HEK293 (cell line): ENCODE measurements at regions not wholly inside any gene's neighbourhood (a gene's known extent, or its start where the extent isn't known, plus 50 kb on each side); places are given as distances from the start of the nearest gene placed in this dataset.

Source experiments
- CTCF ChIA-PET: fragments of 350-600 bp; formaldehyde crosslinking; extraction: SDS; loops from one replicate; lab custom pipeline; 2021; ENCODE audit warnings: antibody characterized with exemption; lab: Yijun Ruan, JAX
- POLR2A ChIA-PET: fragments of 300-600 bp; formaldehyde crosslinking; extraction: SDS; loops from one replicate; lab custom pipeline; 2020; ENCODE audit warnings: antibody characterized with exemption, inconsistent platforms; lab: Yijun Ruan, JAX
- H3K27ac ChIP-seq: fragments of 200-500 bp; sonication (Bioruptor generic); 2 replicates; pipeline ENCODE4 v1.5.1; 2014; ENCODE audit warnings: low read depth, low read length, control low read depth, inconsistent platforms; ENCODE audit errors: extremely low read depth
- H3K36me3 ChIP-seq, 2 experiments: fragments of 200-500 bp in 1 of 2; sonication (Bioruptor generic) in 1 of 2; 1 replicate in 1 of 2; 2 replicates in 1 of 2; pipeline ENCODE4 v1.5.1; 2014 to 2017; ENCODE audit warnings: inconsistent platforms in 2 of 2, low read length in 2 of 2; ENCODE audit not compliant: control insufficient read depth in 2 of 2, insufficient read depth in 1 of 2
- H3K4me1 ChIP-seq: fragments of 200-500 bp; sonication (Bioruptor generic); 2 replicates; pipeline ENCODE4 v1.5.1; 2014; ENCODE audit warnings: mild to moderate bottlenecking, low read length, inconsistent platforms; ENCODE audit not compliant: control insufficient read depth, insufficient read depth
- H3K4me3 ChIP-seq: 2 replicates; pipeline ENCODE4 v1.5.1; 2011; ENCODE audit warnings: low read depth, mild to moderate bottlenecking, control low read depth, low read length, moderate library complexity
- H3K9me3 ChIP-seq: fragments of 200-500 bp; sonication (Bioruptor generic); 2 replicates; pipeline ENCODE4 v1.5.1; 2014; ENCODE audit warnings: low read depth, low read length, inconsistent platforms; ENCODE audit not compliant: control insufficient read depth, insufficient read depth
- ATF2 ChIP-seq: fragments of 450-650 bp; formaldehyde crosslinking; IDR thresholded peaks from 2 replicates; pipeline ENCODE4 v1.5.1; 2016; ENCODE audit warnings: missing biosample characterization, missing genetic modification characterization, low read depth
- BCL11A ChIP-seq: fragments of 450-650 bp; formaldehyde crosslinking; IDR thresholded peaks from 2 replicates; pipeline ENCODE4 v1.5.1; 2016; ENCODE audit warnings: low read depth, missing biosample characterization, missing genetic modification characterization
- KLF1 ChIP-seq: fragments of 450-650 bp; formaldehyde crosslinking; IDR thresholded peaks from 2 replicates; pipeline ENCODE4 v1.5.1; 2016; ENCODE audit warnings: missing biosample characterization, missing genetic modification characterization
- KLF9 ChIP-seq: fragments of 450-650 bp; formaldehyde crosslinking; IDR thresholded peaks from 2 replicates; pipeline ENCODE4 v1.5.1; 2016; ENCODE audit warnings: missing biosample characterization, missing genetic modification characterization, low read depth
- SALL2 ChIP-seq: fragments of 450-650 bp; formaldehyde crosslinking; IDR thresholded peaks from 2 replicates; pipeline ENCODE4 v1.5.0; 2017; ENCODE audit warnings: missing biosample characterization, mild to moderate bottlenecking, missing genetic modification characterization, borderline replicate concordance
- SP3 ChIP-seq: fragments of 450-650 bp; formaldehyde crosslinking; IDR thresholded peaks from 2 replicates; pipeline ENCODE4 v1.5.1; 2016; ENCODE audit warnings: missing biosample characterization, missing genetic modification characterization
- SP7 ChIP-seq: fragments of 450-650 bp; formaldehyde crosslinking; IDR thresholded peaks from 2 replicates; pipeline ENCODE4 v1.5.1; 2016; ENCODE audit warnings: missing biosample characterization, missing genetic modification characterization
- WT1 ChIP-seq: fragments of 450-650 bp; formaldehyde crosslinking; IDR thresholded peaks from 2 replicates; pipeline ENCODE4 v1.5.1; 2016; ENCODE audit warnings: missing biosample characterization, missing genetic modification characterization
- YY2 ChIP-seq: fragments of 450-650 bp; formaldehyde crosslinking; IDR thresholded peaks from 2 replicates; pipeline ENCODE4 v1.5.1; 2016; ENCODE audit warnings: missing biosample characterization, missing genetic modification characterization
- ZBTB20 ChIP-seq: fragments of 450-650 bp; formaldehyde crosslinking; IDR thresholded peaks from 2 replicates; pipeline ENCODE4 v1.5.1; 2016; ENCODE audit warnings: missing biosample characterization, missing genetic modification characterization
- ZFP3 ChIP-seq: fragments of 450-650 bp; formaldehyde crosslinking; IDR thresholded peaks from 2 replicates; pipeline ENCODE4 v1.5.1; 2016; ENCODE audit warnings: low read depth, missing biosample characterization, missing genetic modification characterization
- ZNF10 ChIP-seq: fragments of 450-650 bp; formaldehyde crosslinking; IDR thresholded peaks from 2 replicates; pipeline ENCODE4 v1.5.1; 2017; ENCODE audit warnings: missing biosample characterization, missing genetic modification characterization
- ZNF335 ChIP-seq: fragments of 450-650 bp; formaldehyde crosslinking; conservative IDR thresholded peaks from 2 replicates; pipeline ENCODE4 v1.5.1; 2016; ENCODE audit warnings: missing biosample characterization, missing genetic modification characterization
- ZNF341 ChIP-seq: fragments of 450-650 bp; formaldehyde crosslinking; IDR thresholded peaks from 2 replicates; pipeline ENCODE4; 2016; ENCODE audit warnings: low read depth, missing biosample characterization, missing genetic modification characterization
- ZNF423 ChIP-seq: fragments of 450-650 bp; formaldehyde crosslinking; IDR thresholded peaks from 2 replicates; pipeline ENCODE4 v1.5.1; 2016; ENCODE audit warnings: missing biosample characterization, missing genetic modification characterization
- ZNF473 ChIP-seq: fragments of 450-650 bp; formaldehyde crosslinking; IDR thresholded peaks from 2 replicates; pipeline ENCODE4 v1.5.1; 2017; ENCODE audit warnings: missing biosample characterization, missing genetic modification characterization
- ZNF529 ChIP-seq: fragments of 450-650 bp; formaldehyde crosslinking; IDR thresholded peaks from 2 replicates; pipeline ENCODE4 v1.5.1; 2017; ENCODE audit warnings: missing genetic modification characterization, missing biosample characterization; ENCODE audit not compliant: insufficient replicate concordance
- ZNF530 ChIP-seq: fragments of 450-650 bp; formaldehyde crosslinking; IDR thresholded peaks from 2 replicates; pipeline ENCODE4 v1.5.1; 2016; ENCODE audit warnings: low read depth, missing biosample characterization, missing genetic modification characterization
- ZNF548 ChIP-seq: fragments of 450-650 bp; formaldehyde crosslinking; IDR thresholded peaks from 2 replicates; pipeline ENCODE4 v1.5.1; 2016; ENCODE audit warnings: missing biosample characterization, missing genetic modification characterization
- ZNF555 ChIP-seq: fragments of 450-650 bp; formaldehyde crosslinking; conservative IDR thresholded peaks from 2 replicates; pipeline ENCODE4 v1.5.1; 2017; ENCODE audit warnings: missing biosample characterization, mild to moderate bottlenecking, missing genetic modification characterization, inconsistent platforms
- ZNF560 ChIP-seq: fragments of 450-650 bp; formaldehyde crosslinking; IDR thresholded peaks from 2 replicates; pipeline ENCODE4 v1.5.1; 2017; ENCODE audit warnings: missing biosample characterization, missing genetic modification characterization, borderline replicate concordance
- ZNF600 ChIP-seq: fragments of 450-650 bp; formaldehyde crosslinking; IDR thresholded peaks from 2 replicates; pipeline ENCODE4 v1.5.1; 2016; ENCODE audit warnings: missing biosample characterization, missing genetic modification characterization
- ZNF621 ChIP-seq: fragments of 450-650 bp; formaldehyde crosslinking; IDR thresholded peaks from 2 replicates; pipeline ENCODE4 v1.5.1; 2017; ENCODE audit warnings: missing biosample characterization, missing genetic modification characterization
- ZNF677 ChIP-seq: fragments of 450-650 bp; IDR thresholded peaks from 2 replicates; pipeline ENCODE4 v1.5.0; 2018; ENCODE audit warnings: missing biosample characterization, mild to moderate bottlenecking, missing genetic modification characterization, moderate library complexity
- ZNF785 ChIP-seq: fragments of 450-650 bp; formaldehyde crosslinking; IDR thresholded peaks from 2 replicates; pipeline ENCODE4 v1.5.1; 2016; ENCODE audit warnings: missing biosample characterization, missing genetic modification characterization
- ZNF830 ChIP-seq: fragments of 450-650 bp; IDR thresholded peaks from 2 replicates; pipeline ENCODE4 v1.5.0; 2018; ENCODE audit warnings: missing biosample characterization, missing genetic modification characterization, low read depth, mild to moderate bottlenecking, moderate library complexity
- ZNF843 ChIP-seq: fragments of 450-650 bp; formaldehyde crosslinking; IDR thresholded peaks from 2 replicates; pipeline ENCODE4 v1.5.1; 2016; ENCODE audit warnings: missing biosample characterization, missing genetic modification characterization
- TF ChIP-seq, protein P1 (sequence below): fragments of 450-650 bp; formaldehyde crosslinking; IDR thresholded peaks from 2 replicates; pipeline ENCODE4 v1.5.1; 2016; ENCODE audit warnings: missing biosample characterization, missing genetic modification characterization

DNA sequence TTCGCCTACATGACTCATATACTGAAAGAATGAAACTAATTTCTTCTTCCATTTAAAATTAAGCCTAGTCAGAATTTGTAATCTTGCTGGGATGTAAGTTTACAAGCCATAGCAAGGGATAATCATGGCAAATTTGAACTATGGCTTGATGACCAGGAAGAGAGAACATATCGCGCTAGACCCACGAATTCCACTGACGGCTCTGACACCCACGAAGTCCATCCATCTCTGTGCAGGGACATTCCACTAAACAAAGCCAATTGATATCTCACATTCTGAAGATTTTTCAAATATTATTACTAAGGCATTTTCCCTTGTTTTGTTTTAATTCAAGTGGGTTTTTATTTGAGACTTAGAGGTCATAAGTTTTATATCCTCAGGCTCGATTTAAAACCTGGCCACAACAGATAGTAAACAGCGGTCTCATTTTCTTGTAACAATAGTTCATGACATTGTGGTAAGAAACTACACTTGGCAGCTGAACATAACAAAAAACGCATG lies 113.0 kb downstream of the QPCT start:
- H3K36me3 ChIP-seq = no peaks in the 10 kb centered on the region
- no peak overlapping the region for H3K27ac ChIP-seq
- ChIA-PET POLR2A (no interaction called here), CTCF (no interaction called here)
- TF ChIP-seq ZNF677 (tag by site-specific recombination) (no peak), SP3 (no peak), ZNF843 (tag by site-specific recombination) (no peak), ZNF621 (tag by site-specific recombination) (no peak), SP7 (tag by site-specific recombination) (no peak), ZNF529 (tag by site-specific recombination) (no peak), ZNF785 (tag by site-specific recombination) (no peak), SALL2 (tag by site-specific recombination) (no peak), ZNF830 (tag by site-specific recombination) (no peak), ZNF530 (no peak), ZNF335 (tag by site-specific recombination) (no peak), ZNF423 (tag by site-specific recombination) (no peak), KLF9 (tag by site-specific recombination) (no peak), ZNF555 (tag by site-specific recombination) (no peak), ZNF560 (tag by site-specific recombination) (no peak), ZNF600 (tag by site-specific recombination) (no peak)
- no peaks in the 10 kb centered on the region for H3K9me3 ChIP-seq
- no peak overlapping the region for H3K4me3 ChIP-seq
- no peaks in the 10 kb centered on the region; the same call in 1 of the 2 replicates for H3K4me1 ChIP-seq

DNA sequence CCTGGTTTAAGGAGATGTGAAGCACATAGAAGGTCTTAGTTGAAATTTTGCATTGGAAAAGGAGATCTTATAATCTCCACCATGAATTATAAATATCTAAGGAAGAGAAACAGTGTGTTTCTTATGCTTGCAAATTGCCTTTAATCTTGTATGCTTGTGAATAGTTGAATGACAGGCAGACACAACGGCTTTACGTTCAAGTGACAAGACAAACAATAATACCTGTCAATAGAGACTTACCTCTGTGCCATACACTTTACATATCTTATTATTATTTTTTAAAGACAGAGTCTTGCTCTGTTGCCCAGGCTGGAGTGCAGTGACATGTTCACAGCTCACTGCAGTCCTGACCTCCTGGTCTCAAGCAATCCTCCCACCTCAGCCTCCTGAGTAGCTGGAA lies 113.7 kb downstream of the QPCT start:
- ChIA-PET POLR2A (no interaction called here), CTCF (no interaction called here)
- Histone ChIP-seq H3K36me3 (no peaks in the 10 kb centered on the region), H3K4me3 (no peak overlapping the region), H3K27ac (no peak overlapping the region), H3K9me3 (no peaks in the 10 kb centered on the region), H3K4me1 (no peaks in the 10 kb centered on the region; the same call in 1 of the 2 replicates)
- TF ChIP-seq ZNF473 (tag by site-specific recombination) (no peak), YY2 (no peak), ZNF548 (tag by site-specific recombination) (no peak), ZNF10 (tag by site-specific recombination) (no peak), ATF2 (tag by site-specific recombination) (no peak), BCL11A (tag by site-specific recombination) (no peak), ZFP3 (tag by site-specific recombination) (no peak), ZNF341 (tag by site-specific recombination) (no peak), KLF1 (tag by site-specific recombination) (no peak), ZBTB20 (tag by site-specific recombination) (no peak), WT1 (tag by site-specific recombination) (no peak)
- TF ChIP-seq, protein P1, sequence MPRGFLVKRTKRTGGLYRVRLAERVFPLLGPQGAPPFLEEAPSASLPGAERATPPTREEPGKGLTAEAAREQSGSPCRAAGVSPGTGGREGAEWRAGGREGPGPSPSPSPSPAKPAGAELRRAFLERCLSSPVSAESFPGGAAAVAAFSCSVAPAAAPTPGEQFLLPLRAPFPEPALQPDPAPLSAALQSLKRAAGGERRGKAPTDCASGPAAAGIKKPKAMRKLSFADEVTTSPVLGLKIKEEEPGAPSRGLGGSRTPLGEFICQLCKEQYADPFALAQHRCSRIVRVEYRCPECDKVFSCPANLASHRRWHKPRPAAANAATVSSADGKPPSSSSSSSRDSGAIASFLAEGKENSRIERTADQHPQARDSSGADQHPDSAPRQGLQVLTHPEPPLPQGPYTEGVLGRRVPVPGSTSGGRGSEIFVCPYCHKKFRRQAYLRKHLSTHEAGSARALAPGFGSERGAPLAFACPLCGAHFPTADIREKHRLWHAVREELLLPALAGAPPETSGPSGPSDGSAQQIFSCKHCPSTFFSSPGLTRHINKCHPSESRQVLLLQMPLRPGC (tag by site-specific recombination) = no peak
